ENCODE measurements at regions not wholly inside any gene's neighbourhood (a gene's known extent, or its start where the extent isn't known, plus 50 kb on each side); places are given as distances from the start of the nearest gene placed in this dataset.

GRCh38 chr17:14407541-14407940 lies 106.7 kb downstream of the HS3ST3B1 start:
- no peak for TF ChIP-seq POLR2A (IDR thresholded peaks at IDR 0.05; ENCODE audit: extremely low read depth, insufficient read length)
- TF ChIP-seq MAX (IDR thresholded peaks at IDR 0.05; ENCODE audit: low read depth, low read length): no peak
- TF ChIP-seq, protein P1, sequence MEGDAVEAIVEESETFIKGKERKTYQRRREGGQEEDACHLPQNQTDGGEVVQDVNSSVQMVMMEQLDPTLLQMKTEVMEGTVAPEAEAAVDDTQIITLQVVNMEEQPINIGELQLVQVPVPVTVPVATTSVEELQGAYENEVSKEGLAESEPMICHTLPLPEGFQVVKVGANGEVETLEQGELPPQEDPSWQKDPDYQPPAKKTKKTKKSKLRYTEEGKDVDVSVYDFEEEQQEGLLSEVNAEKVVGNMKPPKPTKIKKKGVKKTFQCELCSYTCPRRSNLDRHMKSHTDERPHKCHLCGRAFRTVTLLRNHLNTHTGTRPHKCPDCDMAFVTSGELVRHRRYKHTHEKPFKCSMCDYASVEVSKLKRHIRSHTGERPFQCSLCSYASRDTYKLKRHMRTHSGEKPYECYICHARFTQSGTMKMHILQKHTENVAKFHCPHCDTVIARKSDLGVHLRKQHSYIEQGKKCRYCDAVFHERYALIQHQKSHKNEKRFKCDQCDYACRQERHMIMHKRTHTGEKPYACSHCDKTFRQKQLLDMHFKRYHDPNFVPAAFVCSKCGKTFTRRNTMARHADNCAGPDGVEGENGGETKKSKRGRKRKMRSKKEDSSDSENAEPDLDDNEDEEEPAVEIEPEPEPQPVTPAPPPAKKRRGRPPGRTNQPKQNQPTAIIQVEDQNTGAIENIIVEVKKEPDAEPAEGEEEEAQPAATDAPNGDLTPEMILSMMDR (IDR thresholded peaks at IDR 0.05; ENCODE audit: low read depth, low read length): no peak

All from NB4 (cell line).